ENCODE measurements at regions not wholly inside any gene's neighbourhood (a gene's known extent, or its start where the extent isn't known, plus 50 kb on each side); places are given as distances from the start of the nearest gene placed in this dataset.

- Histone ChIP-seq H3K36me3 (ENCODE audit: control insufficient read depth, insufficient read depth, low read length) (no peaks in the 10 kb centered on the region), H4K20me1 (ENCODE audit: control insufficient read depth, extremely low read depth, insufficient read depth, low read length) (no peaks in the 10 kb centered on the region), H3K27ac (ENCODE audit: insufficient read depth, low read length) (no peak overlapping the region), H2AFZ (ENCODE audit: low read length) (peak overlapping the region; percentile 24), H3K4me2 (ENCODE audit: extremely low read depth, insufficient read depth, low read length) (no peak overlapping the region), H3K79me2 (ENCODE audit: control insufficient read depth, insufficient read depth, low read length) (no peaks in the 10 kb centered on the region), H3K9me3 (ENCODE audit: control insufficient read depth, insufficient read depth, low read depth, low read length) (no peaks in the 10 kb centered on the region), H3K4me3 (replicated peaks in 1 of 4; ENCODE audit: control extremely low read depth in 1 of 4, insufficient read depth in 1 of 4, low read depth in 3 of 4, low read length in 4 of 4) (no peak overlapping the region), H3K4me1 (ENCODE audit: control insufficient read depth, extremely low read depth, insufficient read depth, low read length) (no peaks in the 10 kb centered on the region), H3K27me3 (ENCODE audit: control insufficient read depth, insufficient read depth, low read length) (no peaks in the 10 kb centered on the region), H3K9ac (ENCODE audit: insufficient read depth, low read length) (no peak overlapping the region)
- no peak for DNase-seq (ENCODE audit: low read depth in 2 of 2)
- TF ChIP-seq CTCF (conservative IDR thresholded peaks at IDR 0.05 in 1 of 2, IDR thresholded peaks at IDR 0.05 in 1 of 2; ENCODE audit: low read depth in 1 of 2, low read length in 2 of 2): no peak
- no peak for TF ChIP-seq EZH2 (IDR thresholded peaks at IDR 0.05; ENCODE audit: low read length, missing control alignments)
Observed at GRCh38 chr2:144896341-144896740, 376.4 kb upstream of the ZEB2 start.

- Histone ChIP-seq H3K4me1 (ENCODE audit: control insufficient read depth, extremely low read depth, insufficient read depth, low read length) (no peaks in the 10 kb centered on the region), H3K9ac (ENCODE audit: insufficient read depth, low read length) (no peak overlapping the region), H3K4me3 (replicated peaks in 1 of 4; ENCODE audit: control extremely low read depth in 1 of 4, insufficient read depth in 1 of 4, low read depth in 3 of 4, low read length in 4 of 4) (no peak overlapping the region), H3K36me3 (ENCODE audit: control insufficient read depth, insufficient read depth, low read length) (no peaks in the 10 kb centered on the region), H2AFZ (ENCODE audit: low read length) (peak overlapping the region; percentile 13), H3K9me3 (ENCODE audit: control insufficient read depth, insufficient read depth, low read depth, low read length) (no peaks in the 10 kb centered on the region), H3K27ac (ENCODE audit: insufficient read depth, low read length) (no peak overlapping the region), H3K79me2 (ENCODE audit: control insufficient read depth, insufficient read depth, low read length) (no peaks in the 10 kb centered on the region), H4K20me1 (ENCODE audit: control insufficient read depth, extremely low read depth, insufficient read depth, low read length) (no peaks in the 10 kb centered on the region), H3K4me2 (ENCODE audit: extremely low read depth, insufficient read depth, low read length) (no peak overlapping the region), H3K27me3 (ENCODE audit: control insufficient read depth, insufficient read depth, low read length) (no peaks in the 10 kb centered on the region)
- no peak for TF ChIP-seq CTCF (conservative IDR thresholded peaks at IDR 0.05 in 1 of 2, IDR thresholded peaks at IDR 0.05 in 1 of 2; ENCODE audit: low read depth in 1 of 2, low read length in 2 of 2)
- no peak for TF ChIP-seq EZH2 (IDR thresholded peaks at IDR 0.05; ENCODE audit: low read length, missing control alignments)
- no peak for DNase-seq (ENCODE audit: low read depth in 2 of 2)
Observed at GRCh38 chr2:144894612-144895599, 375.0 kb upstream of the ZEB2 start.

- Histone ChIP-seq H3K9me3 (ENCODE audit: control insufficient read depth, insufficient read depth, low read depth, low read length) (no peaks in the 10 kb centered on the region), H3K36me3 (ENCODE audit: control insufficient read depth, insufficient read depth, low read length) (no peaks in the 10 kb centered on the region), H4K20me1 (ENCODE audit: control insufficient read depth, extremely low read depth, insufficient read depth, low read length) (no peaks in the 10 kb centered on the region), H2AFZ (ENCODE audit: low read length) (no peak overlapping the region), H3K79me2 (ENCODE audit: control insufficient read depth, insufficient read depth, low read length) (no peaks in the 10 kb centered on the region), H3K4me2 (ENCODE audit: extremely low read depth, insufficient read depth, low read length) (no peak overlapping the region), H3K27me3 (ENCODE audit: control insufficient read depth, insufficient read depth, low read length) (no peaks in the 10 kb centered on the region), H3K4me1 (ENCODE audit: control insufficient read depth, extremely low read depth, insufficient read depth, low read length) (no peaks in the 10 kb centered on the region), H3K27ac (ENCODE audit: insufficient read depth, low read length) (no peak overlapping the region), H3K9ac (ENCODE audit: insufficient read depth, low read length) (no peak overlapping the region), H3K4me3 (replicated peaks in 1 of 4; ENCODE audit: control extremely low read depth in 1 of 4, insufficient read depth in 1 of 4, low read depth in 3 of 4, low read length in 4 of 4) (no peak overlapping the region)
- TF ChIP-seq EZH2 (IDR thresholded peaks at IDR 0.05; ENCODE audit: low read length, missing control alignments) (no peak), CTCF (conservative IDR thresholded peaks at IDR 0.05 in 1 of 2, IDR thresholded peaks at IDR 0.05 in 1 of 2; ENCODE audit: low read depth in 1 of 2, low read length in 2 of 2) (no peak)
- DNase-seq (ENCODE audit: low read depth in 2 of 2): no peak
Observed at GRCh38 chr2:144893464-144893863, 373.5 kb upstream of the ZEB2 start.

All from fibroblast of lung (primary cell).